ENCODE measurements at regions not wholly inside any gene's neighbourhood (a gene's known extent, or its start where the extent isn't known, plus 50 kb on each side); places are given as distances from the start of the nearest gene placed in this dataset.

- no peak for TF ChIP-seq CHD7 (IDR thresholded peaks at IDR 0.05; ENCODE audit: insufficient replicate concordance, low read length)
- TF ChIP-seq CTCF (IDR thresholded peaks at IDR 0.05; ENCODE audit: control extremely low read depth in 1 of 3, insufficient read depth in 1 of 3, low read depth in 1 of 3, low read length in 3 of 3) = no peak
- TF ChIP-seq SRF (IDR thresholded peaks at IDR 0.05; ENCODE audit: low read depth, low read length) = no peak
Measured at GRCh38 chr18:56302156-56302555, 336.2 kb downstream of the TXNL1 start (continued).

All from H1 (cell line).